PC-9 (cell line): ENCODE measurements at regions not wholly inside any gene's neighbourhood (a gene's known extent, or its start where the extent isn't known, plus 50 kb on each side); places are given as distances from the start of the nearest gene placed in this dataset.

Source experiments
- CTCF ChIP-seq: fragments of 200-600 bp; sonication (generic); conservative IDR thresholded peaks from 2 replicates; pipeline ENCODE4 v1.6.1; 2017; ENCODE audit warnings: mixed run types, antibody characterized with exemption, mild to moderate bottlenecking, moderate library complexity
- EZH2 ChIP-seq: fragments of 200-600 bp; sonication (generic); IDR thresholded peaks from 2 replicates; pipeline ENCODE4 v1.8.0; 2017; ENCODE audit warnings: antibody characterized with exemption, low read depth

- TF ChIP-seq EZH2 (no peak), CTCF (no peak)
Measured at GRCh38 chr2:83017366-83018090, 1441.6 kb downstream of the SUCLG1 start.
